GM12891 (cell line): ENCODE measurements at regions not wholly inside any gene's neighbourhood (a gene's known extent, or its start where the extent isn't known, plus 50 kb on each side); places are given as distances from the start of the nearest gene placed in this dataset.

Source experiments
- POLR2A ChIP-seq: IDR thresholded peaks from 2 replicates; pipeline ENCODE4 v1.6.1; 2011; ENCODE audit warnings: low read depth, low read length, control low read depth
- POLR2AphosphoS5 ChIP-seq: IDR thresholded peaks from 2 replicates; pipeline ENCODE4 v1.6.1; 2011; ENCODE audit warnings: low read depth, low read length, control low read depth
- POU2F2 ChIP-seq: IDR thresholded peaks from 2 replicates; pipeline ENCODE4 v1.6.1; 2011; ENCODE audit warnings: low read depth, mild to moderate bottlenecking, control low read depth, low read length, moderate library complexity
- SPI1 ChIP-seq: IDR thresholded peaks from 2 replicates; pipeline ENCODE4 v1.6.1; 2011; ENCODE audit warnings: low read depth, low read length, control low read depth
- TAF1 ChIP-seq: IDR thresholded peaks from 2 replicates; pipeline ENCODE4 v1.6.1; 2011; ENCODE audit warnings: low read depth, low read length, control low read depth

DNA sequence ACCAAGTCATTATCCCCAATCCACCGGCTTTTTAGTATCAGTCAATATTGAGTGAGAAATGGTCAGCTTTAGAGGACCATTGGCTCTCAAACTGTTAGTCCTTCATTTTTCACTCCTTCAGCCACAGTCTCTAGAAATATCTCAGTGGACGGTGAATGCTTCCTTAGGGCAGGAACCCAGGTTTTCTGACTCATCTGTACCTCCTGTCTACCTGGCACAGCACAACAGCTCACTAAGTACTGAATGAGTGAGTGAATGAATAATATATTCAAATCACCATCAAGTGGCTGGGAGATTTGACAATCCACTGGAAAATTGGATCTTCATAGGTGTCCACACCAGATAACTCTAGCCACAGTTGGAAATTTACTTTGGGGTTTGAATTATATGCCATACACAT is 609.5 kb upstream of the CLINT1 start:
- TF ChIP-seq POLR2A, result no peak
- no peak for TF ChIP-seq TAF1
- TF ChIP-seq POLR2AphosphoS5, result no peak
- TF ChIP-seq SPI1, result no peak
- TF ChIP-seq POU2F2, result no peak
